ENCODE measurements at regions not wholly inside any gene's neighbourhood (a gene's known extent, or its start where the extent isn't known, plus 50 kb on each side); places are given as distances from the start of the nearest gene placed in this dataset.
"Not testable (repeated sequence)": the region's sequence is repeated elsewhere in the genome, so short reads cannot be mapped to it uniquely, and the experiment has no call there.

DNA sequence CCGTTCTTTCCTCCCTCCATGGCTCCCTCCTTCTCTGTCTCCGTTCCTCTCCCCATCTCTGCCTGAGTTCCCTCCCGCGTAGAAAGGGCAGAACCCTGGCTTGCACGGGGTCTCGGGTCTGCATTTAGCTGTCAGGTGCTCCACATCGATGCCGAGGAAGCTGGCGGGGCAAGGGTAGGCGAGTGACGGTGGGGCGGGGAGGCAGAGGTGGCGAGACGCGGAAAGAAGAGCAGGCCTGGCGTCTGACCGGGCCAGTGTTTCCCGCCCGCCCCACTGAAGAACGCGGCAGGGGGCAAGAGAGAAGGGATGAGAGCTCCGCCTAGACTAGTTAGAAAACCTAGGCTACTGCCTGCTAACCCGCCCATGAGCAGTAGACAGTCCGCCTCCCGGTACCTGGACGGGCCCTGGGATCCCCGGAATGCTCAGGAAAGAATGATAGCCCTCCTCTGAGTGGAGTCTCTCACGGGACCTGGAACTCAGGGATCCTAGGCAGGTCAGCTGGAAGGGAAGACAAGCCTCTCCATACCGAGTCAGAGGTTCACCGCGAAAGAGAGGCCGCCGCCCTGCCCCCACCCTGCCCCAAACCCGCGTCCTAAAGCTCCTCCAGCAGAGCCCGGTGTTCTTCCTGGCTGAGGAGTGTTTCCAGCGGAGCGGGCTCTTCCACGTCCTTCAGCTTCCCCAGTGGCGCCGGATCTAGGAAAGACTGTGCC is 357.9 kb upstream of the DEFB115 start:
- DNase-seq: not testable (repeated sequence)

- not testable (repeated sequence) for DNase-seq
Measured at GRCh38 chr20:30900080-30900719, 357.3 kb upstream of the DEFB115 start.

- DNase-seq: not testable (repeated sequence)
Measured at GRCh38 chr20:30905231-30905630, 352.2 kb upstream of the DEFB115 start.

- no peak for DNase-seq
Measured at GRCh38 chr20:30910937-30911725, 346.3 kb upstream of the DEFB115 start.

DNA sequence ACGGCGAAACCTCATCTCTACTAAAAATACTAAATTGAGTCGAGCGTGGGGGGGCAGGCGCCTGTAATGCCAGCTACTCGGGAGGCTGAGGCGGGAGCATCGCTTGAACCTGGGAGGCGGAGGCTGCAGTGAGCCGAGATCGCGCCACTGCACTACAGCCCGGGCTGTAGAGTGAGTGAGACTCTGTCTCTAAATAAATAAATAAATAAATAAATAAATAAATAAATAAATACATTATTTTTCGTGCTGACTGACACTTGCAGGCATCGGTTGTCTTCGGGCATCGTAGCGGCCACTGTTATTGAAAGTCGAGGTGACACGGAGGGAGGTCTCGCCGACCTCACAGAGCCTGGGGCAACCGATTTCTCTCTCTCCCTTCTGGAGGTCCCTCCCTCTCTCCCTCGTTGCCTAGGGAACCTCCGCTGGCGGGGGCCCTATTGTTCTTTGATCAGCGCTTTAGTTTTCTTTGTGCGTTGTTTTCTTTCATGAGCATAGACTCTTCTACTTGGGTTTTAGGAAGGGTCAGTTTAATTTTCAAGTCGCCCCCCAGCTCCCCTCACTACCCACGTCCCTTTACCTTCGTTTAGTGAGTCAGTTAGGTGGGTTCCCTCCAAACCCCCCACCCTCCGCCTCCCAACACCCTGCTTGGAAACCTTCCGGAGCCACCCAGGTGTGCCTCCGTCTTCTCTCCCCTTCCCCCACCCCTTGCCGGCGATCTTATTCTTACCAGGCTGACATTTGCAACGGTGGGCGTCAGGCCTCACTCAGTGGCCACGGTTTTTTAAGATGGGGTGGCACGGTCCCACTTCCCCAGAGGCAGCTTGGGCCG is 345.4 kb upstream of the DEFB115 start:
- DNase-seq: not testable (repeated sequence)

- DNase-seq: not testable (repeated sequence)
Measured at GRCh38 chr20:30912661-30913026, 344.8 kb upstream of the DEFB115 start.

GRCh38 chr20:30916404-30916803 is 341.1 kb upstream of the DEFB115 start:
- DNase-seq: not testable (repeated sequence)

- DNase-seq: no peak
Measured at GRCh38 chr20:30919514-30920188, 337.8 kb upstream of the DEFB115 start.

DNA sequence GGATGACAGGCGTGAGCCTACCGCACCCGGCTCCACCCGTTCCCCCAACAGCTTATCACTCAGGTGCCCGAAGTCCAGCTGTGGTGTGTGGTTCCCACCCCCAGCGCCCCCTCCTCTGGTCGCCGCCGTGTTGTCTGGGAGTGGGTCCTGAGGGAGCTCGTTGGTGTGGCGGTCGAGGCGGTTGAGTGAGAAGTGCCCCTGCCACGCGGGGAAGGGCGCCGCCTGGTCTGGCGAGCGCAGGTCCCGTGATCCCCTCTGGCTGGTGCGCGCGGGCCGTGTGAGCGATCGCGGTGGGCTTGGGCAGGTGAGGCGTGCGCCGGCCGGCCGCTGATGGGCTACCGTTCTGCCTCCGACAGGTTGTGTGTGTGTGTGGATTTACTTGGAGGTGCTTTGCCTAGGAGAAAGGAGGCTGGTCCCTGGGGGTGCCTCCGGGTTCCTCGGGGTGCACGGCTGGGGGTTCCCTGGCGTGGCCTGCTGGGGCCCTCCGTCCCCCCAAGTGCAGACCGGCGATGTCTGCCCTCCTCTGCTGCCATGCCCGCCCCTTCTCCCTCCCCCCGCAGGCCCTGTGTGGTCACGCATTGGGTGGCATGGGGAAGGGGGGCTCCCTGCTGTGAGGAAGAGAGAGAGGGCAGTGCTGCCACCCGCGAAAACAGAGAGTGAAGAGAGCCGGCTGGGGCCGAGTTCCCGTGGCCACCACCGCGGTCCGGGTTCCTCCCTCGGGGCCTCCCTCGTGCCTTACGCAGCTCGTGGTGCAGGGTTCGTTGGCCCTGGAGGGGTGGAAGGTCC is 336.0 kb upstream of the DEFB115 start:
- DNase-seq: no peak

- no peak for DNase-seq
Measured at GRCh38 chr20:30922129-30922528, 335.3 kb upstream of the DEFB115 start.

DNA sequence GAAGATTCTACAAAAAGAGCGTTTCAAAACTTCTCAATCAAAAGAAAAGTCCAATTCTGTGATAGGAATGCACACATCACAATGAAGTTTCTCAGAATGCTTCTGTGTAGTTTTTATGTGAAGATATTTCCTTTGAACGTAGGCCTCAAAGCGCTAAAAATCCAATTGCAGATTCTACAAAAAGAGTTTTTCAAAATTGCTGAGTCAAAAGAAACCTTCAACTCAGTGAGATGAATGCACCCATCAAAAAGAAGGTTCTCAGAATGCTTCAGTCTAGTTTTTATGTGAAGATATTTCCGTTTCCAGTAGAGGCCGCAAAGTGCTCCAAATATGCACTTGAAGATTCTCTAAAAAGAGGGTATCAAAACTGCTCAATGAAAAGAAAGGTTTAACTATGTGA is 319.7 kb upstream of the DEFB115 start:
- no peak for DNase-seq

DNA sequence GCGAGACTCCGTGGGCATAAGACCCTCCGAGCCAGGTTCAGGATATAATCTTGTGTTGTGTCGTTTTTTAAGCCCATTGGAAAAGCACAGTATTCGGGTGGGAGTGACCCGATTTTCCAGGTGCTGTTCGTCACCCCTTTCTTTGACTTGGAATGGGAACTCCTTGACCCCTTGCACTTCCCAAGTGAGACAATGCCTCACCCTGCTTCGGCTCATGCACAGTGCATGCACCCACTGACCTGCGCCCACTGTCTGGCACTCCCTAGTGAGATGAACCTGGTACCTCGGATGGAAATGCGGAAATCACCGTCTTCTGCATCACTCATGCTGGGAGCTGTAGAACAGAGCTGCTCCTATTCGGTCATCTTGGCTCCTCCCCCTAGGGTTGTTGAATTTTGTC is 307.7 kb upstream of the DEFB115 start:
- no peak for DNase-seq

- DNase-seq: not testable (repeated sequence)
Measured at GRCh38 chr20:30951088-30951487, 306.4 kb upstream of the DEFB115 start.

- not testable (repeated sequence) for DNase-seq
Measured at GRCh38 chr20:30956649-30957048, 300.8 kb upstream of the DEFB115 start.

GRCh38 chr20:30959208-30959607 is 298.3 kb upstream of the DEFB115 start:
- DNase-seq: not testable (repeated sequence)

- DNase-seq: no peak
Measured at GRCh38 chr20:30963591-30963990, 293.9 kb upstream of the DEFB115 start.

DNA sequence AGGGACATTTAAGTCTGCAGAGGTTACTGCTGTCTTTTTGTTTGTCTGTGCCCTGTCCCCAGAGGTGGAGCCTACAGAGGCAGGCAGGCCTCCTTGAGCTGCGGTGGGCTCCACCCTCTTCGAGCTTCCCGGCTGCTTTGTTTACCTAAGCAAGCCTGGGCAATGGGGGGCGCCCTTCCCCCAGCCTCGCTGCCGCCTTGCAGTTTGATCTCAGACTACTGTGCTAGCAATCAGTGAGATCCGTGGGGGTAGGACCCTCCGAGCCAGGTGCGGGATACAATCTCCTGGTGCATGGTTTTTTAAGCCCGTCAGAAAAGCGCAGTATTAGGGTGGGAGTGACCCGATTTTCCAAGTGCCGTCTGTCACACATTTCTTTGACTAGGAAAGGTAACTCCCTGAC is 281.6 kb upstream of the DEFB115 start:
- DNase-seq: not testable (repeated sequence)

- no peak for DNase-seq
Measured at GRCh38 chr20:30985386-30985785, 272.1 kb upstream of the DEFB115 start.

Data from hindlimb muscle (tissue), 1 donor.